ENCODE measurements at regions not wholly inside any gene's neighbourhood (a gene's known extent, or its start where the extent isn't known, plus 50 kb on each side); places are given as distances from the start of the nearest gene placed in this dataset.

GRCh38 chr7:54955296-54955695 is 63.5 kb upstream of the EGFR start:
- Histone ChIP-seq H3K36me3 (no peaks in the 10 kb centered on the region), H3K27me3 (no peaks in the 10 kb centered on the region), H3K4me1 (no peaks in the 10 kb centered on the region), H3K9ac (ENCODE audit: low read depth in 2 of 2, low read length in 2 of 2) (no peak overlapping the region), H3K9me3 (no peaks in the 10 kb centered on the region), H3K4me3 (no peak overlapping the region), H3K27ac (no peak overlapping the region)
- TF ChIP-seq CTCF (IDR thresholded peaks at IDR 0.05), result no peak
- DNase-seq, result no peak
- intact Hi-C loops (cut with DNase I), result no loop called here

- intact Hi-C loops (cut with DNase I), result no loop called here
- Histone ChIP-seq H3K36me3 (no peaks in the 10 kb centered on the region), H3K9ac (ENCODE audit: low read depth in 2 of 2, low read length in 2 of 2) (no peak overlapping the region), H3K4me3 (no peak overlapping the region), H3K27me3 (no peaks in the 10 kb centered on the region), H3K27ac (no peak overlapping the region), H3K4me1 (no peaks in the 10 kb centered on the region), H3K9me3 (no peaks in the 10 kb centered on the region)
- no peak for DNase-seq
- TF ChIP-seq CTCF (IDR thresholded peaks at IDR 0.05), result no peak
Measured at GRCh38 chr7:54955696-54956420, 63.0 kb upstream of the EGFR start.

GRCh38 chr7:54956865-54957264 is 62.0 kb upstream of the EGFR start:
- H3K36me3 ChIP-seq, result no peaks in the 10 kb centered on the region
- no peak for TF ChIP-seq CTCF (IDR thresholded peaks at IDR 0.05)
- no peaks in the 10 kb centered on the region for H3K9me3 ChIP-seq
- intact Hi-C loops (cut with DNase I), result no loop called here
- no peak overlapping the region for H3K9ac ChIP-seq (ENCODE audit: low read depth in 2 of 2, low read length in 2 of 2)
- H3K27me3 ChIP-seq, result no peaks in the 10 kb centered on the region
- no peak overlapping the region for H3K4me3 ChIP-seq
- no peak overlapping the region for H3K27ac ChIP-seq
- H3K4me1 ChIP-seq, result no peaks in the 10 kb centered on the region
- DNase-seq, result no peak

- intact Hi-C loops (cut with DNase I), result no loop called here
- Histone ChIP-seq H3K36me3 (no peaks in the 10 kb centered on the region), H3K9me3 (no peaks in the 10 kb centered on the region), H3K27me3 (no peaks in the 10 kb centered on the region), H3K27ac (no peak overlapping the region), H3K9ac (ENCODE audit: low read depth in 2 of 2, low read length in 2 of 2) (no peak overlapping the region), H3K4me1 (no peaks in the 10 kb centered on the region), H3K4me3 (no peak overlapping the region)
- TF ChIP-seq CTCF (IDR thresholded peaks at IDR 0.05), result no peak
- DNase-seq, result no peak
Measured at GRCh38 chr7:54960517-54960916, 58.3 kb upstream of the EGFR start.

GRCh38 chr7:54961391-54961790 is 57.4 kb upstream of the EGFR start:
- no peak for TF ChIP-seq CTCF (IDR thresholded peaks at IDR 0.05)
- Histone ChIP-seq H3K27ac (no peak overlapping the region), H3K4me1 (no peaks in the 10 kb centered on the region), H3K4me3 (no peak overlapping the region), H3K27me3 (no peaks in the 10 kb centered on the region), H3K9ac (ENCODE audit: low read depth in 2 of 2, low read length in 2 of 2) (no peak overlapping the region), H3K9me3 (no peaks in the 10 kb centered on the region), H3K36me3 (no peaks in the 10 kb centered on the region)
- intact Hi-C loops (cut with DNase I), result no loop called here
- DNase-seq, result no peak
